ENCODE measurements at regions not wholly inside any gene's neighbourhood (a gene's known extent, or its start where the extent isn't known, plus 50 kb on each side); places are given as distances from the start of the nearest gene placed in this dataset.

DNA sequence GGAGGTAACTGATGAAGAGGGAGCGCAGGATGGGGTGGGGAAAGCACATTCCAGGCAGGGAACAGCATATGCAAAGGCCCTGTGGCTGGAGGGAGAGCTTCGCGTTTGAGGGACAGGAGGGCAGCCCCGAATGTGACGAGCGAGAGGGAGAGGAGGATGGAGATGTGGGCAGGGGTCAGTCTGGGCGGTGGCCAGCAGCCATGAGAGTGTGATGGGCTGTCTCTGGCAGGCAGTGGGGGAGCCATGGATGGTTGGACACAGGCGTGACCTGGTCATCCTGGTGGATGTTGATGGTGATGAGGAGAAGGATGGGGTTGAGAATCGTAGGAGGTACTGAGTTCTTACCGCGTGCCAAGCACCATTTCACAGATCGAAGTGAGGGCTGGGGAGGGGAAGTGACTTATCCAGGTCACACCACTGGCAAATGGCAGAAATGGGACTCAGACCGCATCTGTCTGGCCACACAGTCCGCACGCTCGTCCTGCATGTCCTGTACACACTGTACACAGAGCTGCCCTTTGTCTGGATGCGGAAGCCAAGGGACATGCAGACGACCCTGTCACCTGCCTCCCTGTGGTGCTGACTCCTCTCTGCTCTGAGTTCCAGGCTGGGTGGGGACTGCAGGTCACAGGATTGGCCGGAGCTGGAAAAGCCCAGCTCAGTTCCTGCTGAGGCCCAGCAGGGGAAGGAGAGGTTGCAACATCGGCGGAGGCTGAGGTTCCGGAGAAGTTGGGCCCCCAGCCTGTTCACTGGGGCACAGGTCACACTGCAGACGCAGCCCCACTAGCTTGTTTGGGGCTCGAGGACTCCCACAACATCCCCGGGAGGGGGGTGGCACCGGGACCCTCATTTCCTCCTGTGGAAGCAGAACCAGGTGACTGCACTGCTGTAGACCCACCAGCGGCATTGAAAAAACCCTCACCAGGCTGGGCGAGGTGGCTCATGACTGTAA lies 165.6 kb upstream of the IER5L start:
- no peak for DNase-seq (ENCODE audit: low spot score)

DNA sequence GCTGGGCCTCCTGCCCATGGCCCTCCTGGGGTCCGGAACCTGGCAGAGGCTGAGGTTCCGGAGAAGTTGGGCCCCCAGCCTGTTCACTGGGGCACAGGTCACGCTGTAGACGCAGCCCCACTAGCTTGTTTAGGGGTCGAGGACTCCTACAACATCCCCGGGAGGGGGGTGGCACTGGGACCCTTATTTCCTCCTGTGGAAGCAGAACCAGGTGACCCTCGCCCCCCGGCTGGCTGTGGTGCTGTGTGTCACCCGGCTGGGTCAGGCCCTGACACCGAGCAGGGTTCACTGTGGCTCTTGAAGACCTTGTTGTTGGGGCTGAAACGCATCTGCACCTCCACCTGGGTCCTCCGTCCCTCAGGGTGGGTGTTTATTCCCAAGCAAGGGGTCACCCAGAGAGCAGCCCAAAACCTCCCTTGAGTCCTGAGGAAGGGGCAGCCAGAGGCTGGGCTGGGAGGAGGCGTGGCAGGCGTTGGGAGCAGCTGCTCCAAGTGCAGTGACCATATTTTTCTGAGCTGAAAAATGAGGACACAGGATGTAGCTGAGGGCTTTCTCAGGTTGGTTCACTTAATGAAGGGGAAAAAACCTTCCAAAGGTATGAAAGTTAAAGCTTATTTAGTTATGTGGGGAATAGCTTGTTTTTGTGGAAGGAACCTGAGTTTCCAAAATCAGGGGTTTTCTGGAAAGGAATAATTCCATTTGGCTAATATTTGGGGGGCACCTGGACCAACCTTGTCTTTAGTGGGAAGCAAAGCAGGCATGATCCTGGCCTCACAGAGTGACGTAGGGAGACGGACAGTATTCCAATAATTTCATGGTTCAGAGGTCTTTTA lies 164.7 kb upstream of the IER5L start:
- no peak for DNase-seq (ENCODE audit: low spot score)

DNA sequence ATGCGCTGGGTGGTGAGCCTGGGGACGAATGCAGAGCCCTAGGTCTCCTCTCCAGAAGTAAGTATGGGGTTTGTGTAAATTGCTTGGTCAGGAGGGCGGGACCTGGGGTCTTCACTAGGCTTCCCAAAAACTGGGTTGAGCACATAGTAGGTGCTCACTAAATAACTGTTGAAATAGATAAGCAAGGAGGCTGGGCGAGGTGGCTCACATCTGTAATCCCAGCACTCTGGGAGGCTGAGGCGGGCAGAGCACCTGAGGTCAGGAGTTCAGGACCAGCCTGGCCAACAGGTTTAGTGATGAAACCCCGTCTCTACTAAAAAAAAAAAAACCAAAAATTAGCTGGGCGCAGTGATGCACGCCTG lies 163.9 kb upstream of the IER5L start:
- DNase-seq (ENCODE audit: low spot score): no peak

DNA sequence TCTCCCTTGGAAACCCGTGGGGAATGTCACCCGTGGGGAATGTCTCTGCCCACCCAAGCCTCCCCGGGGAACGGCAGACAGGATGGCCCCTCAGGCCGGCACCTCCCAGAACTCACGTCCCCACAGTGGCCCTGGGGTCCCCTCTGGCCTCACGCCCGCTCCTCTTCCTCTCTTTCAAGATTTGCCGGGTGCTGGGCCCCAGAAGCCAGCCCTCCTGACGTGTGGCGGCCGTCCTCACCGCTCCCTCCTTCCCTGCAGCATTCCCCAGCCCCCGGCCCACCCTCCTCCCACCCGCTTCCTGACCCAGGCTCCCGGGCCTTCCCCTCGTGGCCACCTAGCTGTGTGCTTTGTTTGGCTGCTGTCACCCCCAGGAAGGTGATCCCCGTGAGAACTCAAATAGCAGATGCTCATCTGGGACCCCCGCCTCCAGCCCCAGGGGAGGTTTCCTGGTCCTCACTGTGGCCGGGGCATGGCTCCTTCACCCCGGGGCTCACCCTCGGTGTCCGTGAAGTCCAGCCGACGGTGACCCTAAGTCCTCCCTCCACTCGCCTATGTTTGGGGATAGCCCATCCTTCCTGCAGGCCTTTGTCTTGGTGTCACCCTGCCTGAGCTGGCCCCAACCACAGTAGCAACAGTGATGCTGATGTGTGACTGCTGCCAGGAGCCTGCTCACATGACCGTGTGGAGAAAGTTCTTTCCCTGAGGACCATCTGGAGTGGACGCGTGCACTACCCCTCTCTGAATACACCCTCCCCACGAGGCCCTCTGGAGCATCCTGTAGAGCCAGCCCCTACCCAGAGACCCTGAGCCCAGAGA lies 163.3 kb upstream of the IER5L start:
- no peak for DNase-seq (ENCODE audit: low spot score)

DNA sequence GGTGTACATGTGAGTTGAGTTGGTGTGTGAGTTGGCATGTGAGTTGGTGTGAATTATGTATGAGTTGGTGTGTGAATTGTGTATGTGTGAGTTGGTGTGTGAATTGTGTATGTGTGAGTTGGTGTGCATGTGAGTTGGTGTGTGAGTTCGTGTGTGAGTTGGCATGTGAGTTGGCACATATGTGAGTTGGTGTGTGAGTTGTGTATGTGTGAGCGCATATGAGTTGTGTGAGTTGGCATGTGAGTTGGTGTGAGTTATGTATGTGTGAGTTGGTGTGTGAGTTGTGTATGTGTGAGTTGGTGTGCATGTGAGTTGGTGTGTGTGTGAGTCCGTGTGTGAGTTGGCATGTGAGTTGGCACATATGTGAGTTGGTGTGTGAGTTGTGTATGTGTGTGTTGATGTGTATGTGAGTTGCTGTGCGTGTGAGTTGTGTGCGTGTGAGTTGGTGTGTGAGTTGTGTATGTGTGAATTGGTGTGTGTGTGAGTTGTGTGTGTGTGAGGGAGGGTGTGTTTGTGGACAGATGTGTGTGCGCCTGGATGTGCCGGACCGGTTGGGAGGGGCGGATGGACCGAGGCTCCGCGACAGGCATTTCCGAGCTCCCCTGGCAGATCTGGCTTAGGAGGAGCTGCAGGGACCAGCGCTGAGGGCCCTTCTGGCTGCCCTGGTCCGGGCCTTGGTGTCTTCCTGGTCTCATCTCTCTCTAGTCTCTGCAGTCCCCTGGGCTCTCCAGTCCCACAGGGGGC lies 162.5 kb upstream of the IER5L start:
- DNase-seq (ENCODE audit: low spot score): no peak

DNA sequence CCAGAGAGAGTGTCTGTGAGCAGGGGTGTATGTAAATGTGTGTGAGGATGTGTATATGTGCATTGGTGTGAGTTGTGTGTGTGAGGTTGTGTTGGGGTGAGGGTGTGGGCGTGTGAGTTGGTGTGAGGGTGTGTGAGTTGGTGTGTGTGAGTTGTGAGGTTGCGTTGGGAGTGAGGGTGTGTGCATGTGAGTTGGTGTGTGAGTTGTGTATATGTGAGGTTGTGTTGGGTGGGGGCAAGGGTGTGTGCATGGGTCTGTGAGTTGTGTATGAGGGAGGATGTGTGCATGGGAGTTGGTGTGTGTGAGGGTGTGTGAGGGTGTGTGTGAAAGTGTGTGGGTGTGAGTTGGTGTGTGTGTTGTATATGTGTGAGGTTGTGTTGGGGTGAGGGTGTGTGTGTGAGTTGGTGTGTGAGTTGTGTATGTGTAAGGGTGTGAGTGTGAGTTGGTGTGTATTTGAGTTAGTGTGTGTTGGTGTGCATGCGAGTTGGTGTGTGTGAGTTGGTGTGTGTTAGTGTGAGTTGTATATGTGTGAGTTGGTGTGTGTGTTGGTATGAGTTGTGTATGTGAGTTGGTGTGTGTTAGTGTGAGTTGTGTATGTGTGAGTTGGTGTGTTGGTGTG lies 161.6 kb upstream of the IER5L start:
- DNase-seq (ENCODE audit: low spot score): no peak

DNA sequence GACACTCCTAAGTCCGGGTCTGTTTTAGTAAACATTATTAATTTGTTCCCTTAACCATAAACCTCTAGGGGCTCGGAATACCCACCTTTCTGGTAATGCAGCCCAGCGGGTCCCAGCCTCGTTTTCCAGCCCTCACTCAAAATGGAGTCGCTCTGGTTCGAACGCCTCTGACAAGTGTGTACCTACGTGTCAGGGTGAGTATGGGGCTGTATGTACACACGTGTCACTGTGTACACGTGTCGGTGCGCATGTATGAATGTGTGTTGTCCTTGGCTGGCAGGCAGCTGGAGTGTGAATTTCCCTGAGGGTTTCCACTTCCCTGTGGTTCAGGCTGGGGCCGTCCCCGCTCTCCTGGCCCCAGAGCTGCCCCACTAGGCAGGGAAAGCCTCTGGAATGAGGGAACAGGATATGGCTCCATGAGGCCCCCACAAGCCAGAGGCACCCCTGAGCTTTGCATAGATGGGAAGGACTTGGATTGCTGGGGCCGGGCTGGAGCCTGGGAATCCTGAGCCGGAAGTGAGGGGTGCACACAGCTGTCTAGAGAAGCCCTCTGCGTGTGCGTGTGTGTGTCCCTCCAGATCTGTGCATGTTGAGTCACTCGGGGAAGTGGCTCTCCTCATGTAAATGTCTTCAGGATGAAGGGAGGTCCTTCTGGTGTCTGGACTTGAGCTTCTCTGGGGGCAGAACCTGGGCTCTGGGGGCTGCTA lies 160.8 kb upstream of the IER5L start:
- no peak for DNase-seq (ENCODE audit: low spot score)

DNA sequence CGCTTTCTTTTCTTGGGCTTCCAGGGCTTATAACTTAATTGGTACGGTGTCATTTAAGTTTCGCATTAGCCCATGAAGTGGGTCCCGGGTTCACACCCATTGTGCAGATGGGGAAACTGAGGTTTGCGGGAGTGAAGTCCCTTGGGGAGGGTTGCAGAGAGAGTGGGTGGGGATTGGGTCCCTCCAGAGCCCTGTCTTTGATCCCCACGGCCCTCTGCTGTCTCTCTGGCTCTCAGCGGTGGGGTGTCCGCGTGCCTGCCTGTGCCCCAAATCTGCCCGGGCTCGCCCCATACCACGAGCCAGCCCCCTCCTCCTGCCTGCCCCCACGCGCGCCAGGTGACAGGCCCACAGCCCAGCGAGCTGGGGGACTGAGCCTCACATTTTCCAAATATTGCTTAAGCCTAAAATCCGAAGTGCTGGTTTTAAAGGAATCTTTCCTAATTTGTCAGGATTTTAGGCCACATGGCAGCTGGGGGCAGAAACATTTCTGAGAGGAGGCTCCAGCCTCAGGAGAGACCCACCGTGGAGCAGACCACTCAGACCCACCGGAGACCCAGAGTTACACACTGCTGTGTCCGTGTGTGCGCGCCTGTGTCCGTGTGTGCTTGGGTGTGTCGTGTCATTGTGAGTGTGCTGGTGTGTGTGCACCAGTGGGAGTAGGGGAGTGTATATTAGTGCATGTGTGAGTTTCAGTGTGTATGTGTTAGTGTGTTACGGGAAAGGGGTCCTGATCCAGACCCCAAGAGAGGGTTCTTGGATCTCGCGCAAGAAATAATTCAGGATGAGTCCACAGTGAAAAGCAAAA lies 159.5 kb upstream of the IER5L start:
- no peak for DNase-seq (ENCODE audit: low spot score)

DNA sequence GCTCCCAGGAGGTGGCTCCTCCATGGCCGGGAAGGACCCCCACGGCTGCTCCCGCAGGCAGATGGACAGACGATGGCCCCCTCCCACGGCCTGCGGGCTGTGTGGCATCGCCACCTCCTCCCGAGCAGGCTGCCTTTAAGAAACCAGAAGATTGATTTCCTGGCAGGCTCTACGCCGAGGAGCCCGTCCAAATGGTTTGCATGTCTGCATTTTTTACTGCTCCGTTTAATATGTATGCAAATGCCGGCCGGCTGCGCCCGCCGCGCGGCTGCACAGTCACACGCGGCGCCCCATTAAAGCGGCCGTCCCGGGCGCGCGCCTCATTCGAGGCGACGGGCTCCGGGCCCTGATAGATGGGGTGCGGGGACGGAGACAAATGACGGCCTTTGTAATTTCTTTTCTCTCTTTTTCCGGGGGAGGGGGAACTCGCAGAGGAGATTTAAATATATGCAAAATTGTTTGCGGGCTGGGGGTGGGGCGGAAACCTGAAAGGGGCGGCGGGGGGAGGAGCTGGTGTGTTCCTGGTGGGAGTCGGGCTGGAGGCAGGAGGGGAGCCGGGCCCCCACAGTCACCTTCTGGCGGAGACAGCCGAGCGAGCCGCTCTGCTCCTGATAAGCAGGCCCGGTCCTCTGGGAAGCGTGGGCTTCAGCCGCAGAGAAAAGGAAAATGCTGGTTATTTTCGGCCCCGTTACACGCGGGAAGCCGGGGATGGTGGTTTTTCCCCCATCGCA lies 158.7 kb upstream of the IER5L start:
- DNase-seq (ENCODE audit: low spot score): no peak

DNA sequence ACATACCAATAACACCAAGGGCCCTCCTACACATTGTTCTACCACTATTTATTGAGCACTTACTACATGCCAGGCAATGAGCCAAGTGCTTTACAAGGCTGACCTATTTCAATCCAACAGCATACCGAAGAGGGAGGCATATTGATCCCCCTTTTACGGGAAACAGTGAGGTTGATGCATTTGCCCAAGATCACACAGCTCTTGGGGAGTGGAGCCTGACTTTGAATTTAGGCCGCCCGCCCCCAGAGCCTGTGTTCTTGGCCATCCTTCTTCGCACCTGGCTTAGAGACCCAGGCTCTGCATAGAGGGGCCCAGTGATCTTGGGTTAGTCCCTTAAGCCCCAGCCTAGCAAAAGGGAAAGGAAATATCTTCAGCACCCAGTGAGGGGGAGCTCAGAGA lies 158.1 kb upstream of the IER5L start:
- DNase-seq (ENCODE audit: low spot score): no peak

DNA sequence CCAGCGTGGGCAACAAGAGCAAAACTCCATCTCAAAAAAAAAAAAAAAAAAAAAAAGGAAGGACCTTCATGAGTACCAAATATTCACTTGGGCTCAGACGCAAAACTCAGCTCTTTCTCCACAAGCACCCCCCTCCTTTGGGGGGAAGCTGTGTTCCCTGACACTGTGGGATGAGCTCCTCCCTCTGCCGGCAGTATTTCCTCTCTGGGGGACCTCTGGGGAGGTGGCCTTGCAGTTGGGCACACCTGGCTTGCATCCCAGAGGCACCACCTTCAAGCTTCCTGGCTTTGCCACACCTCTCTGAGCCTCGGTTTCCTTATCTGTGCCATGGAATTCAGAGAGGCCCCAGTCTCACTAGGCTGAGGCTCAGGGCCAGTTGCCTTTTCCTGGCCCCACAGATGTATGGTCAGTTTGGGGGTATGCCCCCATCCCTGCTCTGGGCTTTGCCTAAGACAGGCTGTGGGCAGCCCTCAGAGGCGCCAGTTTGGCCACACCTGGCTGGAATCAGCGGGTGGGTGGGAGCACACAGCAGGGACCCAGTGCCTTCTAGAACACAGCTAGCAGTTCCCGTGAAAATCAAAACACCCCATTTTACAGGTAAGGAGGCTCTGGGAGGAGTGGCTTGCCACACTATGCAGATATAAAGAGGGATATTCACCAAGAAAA lies 157.5 kb upstream of the IER5L start:
- DNase-seq (ENCODE audit: low spot score): no peak

DNA sequence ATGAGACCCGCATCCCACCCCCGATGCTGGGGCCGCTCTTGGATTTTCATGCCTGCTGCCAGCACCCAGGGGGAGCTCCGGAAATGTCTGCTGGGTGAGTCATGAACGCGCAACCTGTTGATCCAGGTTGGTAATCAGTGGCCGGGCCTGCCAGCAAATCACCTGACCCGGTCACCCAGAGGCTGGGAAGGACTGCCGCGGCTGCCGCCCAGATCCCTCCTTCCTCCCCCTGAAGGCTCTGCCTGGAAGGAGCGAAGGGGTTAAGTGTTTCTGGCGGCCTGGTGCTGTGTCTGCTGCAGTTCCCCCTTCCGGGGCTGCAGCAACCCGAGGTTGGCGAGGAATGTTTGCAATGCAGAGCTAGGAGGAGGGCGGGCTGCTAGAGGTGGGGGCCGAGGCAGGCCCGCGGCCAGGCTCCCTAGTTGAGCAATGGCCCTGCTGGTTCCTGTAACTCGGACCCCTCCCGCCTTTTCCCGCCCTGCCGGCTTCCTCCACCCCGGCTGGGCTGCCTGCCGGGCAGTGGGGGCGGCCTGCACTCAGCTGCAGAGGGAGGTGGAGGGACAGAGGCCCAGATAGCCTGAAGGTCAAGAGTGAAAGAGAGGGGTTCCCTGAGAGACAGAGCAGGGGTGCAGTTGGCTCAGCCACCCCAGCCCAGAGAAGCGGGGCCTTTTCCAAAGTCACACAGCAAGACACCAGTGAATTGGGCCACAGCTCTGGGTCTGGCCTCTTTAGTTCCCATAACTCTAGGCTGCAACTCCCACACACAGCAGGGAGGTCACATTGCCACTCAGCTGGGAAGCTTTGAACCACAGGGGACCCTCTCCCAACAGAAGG lies 156.3 kb upstream of the IER5L start:
- peak; percentile 92 for DNase-seq (ENCODE audit: low spot score)

DNA sequence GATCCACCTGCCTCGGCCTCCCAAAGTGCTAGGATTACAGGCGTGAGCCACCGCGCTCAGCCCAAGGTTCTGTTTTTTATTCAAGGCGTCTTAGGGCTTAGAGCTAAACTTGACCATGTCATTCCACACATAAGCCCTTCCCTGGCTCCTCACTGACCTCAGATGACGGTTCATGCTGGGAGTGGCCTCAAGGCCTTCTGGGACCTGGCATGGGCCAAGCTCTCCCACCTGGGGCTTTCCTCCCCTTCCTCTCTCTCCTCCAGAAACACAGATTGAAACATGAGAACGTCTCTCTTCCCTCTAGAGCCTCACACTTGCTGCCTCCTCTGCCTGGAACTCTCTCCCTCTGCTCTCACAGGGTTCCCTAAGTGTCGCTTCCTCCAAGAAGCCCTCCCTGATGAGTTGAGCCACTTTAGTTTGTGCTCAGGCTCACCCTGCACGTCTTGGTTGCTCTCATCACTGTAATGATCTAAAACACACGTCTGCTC lies 155.6 kb upstream of the IER5L start:
- no peak for DNase-seq (ENCODE audit: low spot score)

DNA sequence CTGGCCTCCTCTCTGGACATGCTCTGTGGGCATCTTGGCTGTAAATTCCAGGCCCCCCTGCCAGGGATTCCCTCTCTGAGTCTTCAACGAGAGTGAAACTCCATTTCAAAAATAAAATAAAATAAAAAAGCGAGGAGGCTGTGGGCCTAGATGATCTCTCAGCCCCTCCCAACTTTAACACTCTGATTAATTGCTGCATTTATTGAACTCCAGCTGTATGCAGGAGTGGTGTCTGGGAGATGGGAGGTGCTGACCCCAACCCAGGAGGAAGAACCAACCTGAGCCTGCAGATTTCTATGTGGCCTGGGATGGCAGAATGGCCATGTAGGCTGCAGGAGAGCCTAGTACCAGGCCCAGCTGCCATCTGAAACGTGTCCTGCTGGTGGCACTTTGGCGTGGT lies 154.5 kb upstream of the IER5L start:
- DNase-seq (ENCODE audit: low spot score): no peak

DNA sequence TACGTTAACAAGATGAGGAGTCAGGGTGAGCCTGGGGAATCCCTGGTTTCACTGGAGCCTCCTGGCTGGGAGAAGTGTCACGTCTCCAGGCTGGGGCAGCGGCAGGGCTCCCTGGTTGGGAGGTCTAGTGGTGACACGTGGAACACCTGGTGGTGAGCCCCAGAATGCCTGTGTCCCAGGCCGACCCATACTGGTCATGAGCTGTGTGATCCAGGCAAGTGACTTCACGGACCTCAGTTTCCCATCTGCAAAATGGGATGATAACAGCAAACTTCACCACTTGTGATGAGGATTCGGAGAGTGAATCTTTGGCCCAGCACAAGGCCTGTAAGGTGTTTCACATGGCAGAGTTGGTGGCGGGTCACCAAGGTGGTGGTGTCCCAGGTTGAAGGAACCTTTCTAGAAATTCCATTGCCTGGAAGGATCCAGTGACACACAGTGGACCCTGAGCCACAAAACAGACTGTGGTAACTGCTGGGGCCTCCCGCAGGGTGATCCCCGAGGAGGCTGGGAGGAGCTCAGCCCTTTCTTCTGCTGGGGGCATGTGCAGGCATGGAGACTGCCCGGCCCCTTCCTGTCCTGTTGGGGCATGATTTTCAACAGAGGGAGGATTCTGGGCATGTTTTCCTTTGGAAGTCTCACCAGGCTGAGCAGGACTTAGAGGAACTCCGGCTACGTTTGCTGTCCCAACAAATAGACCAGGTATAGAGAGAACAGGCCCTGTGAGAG lies 153.9 kb upstream of the IER5L start:
- DNase-seq (ENCODE audit: low spot score): no peak

DNA sequence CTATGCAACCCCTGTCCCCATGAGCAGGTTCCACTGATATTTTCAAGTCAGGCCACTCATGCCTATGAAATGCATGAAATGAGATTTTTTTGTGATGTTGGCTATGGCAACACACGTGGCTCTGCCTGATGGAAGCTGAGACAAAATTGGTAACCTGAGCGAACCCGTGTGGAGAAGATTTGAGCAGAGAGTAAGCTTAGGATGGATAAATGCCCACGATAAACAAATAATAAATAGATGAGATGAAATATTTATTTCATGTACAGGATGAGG lies 153.4 kb upstream of the IER5L start:
- no peak for DNase-seq (ENCODE audit: low spot score)
